Neural progenitor cell (in vitro differentiated cells): ENCODE measurements at regions not wholly inside any gene's neighbourhood (a gene's known extent, or its start where the extent isn't known, plus 50 kb on each side); places are given as distances from the start of the nearest gene placed in this dataset.

Experiments used
- DNase-seq: peaks from one replicate; pipeline ENCODE4 v3.0.0-alpha.2; 2016; ENCODE audit warnings: low spot score
- H2AFZ ChIP-seq: fragments of 200-600 bp; sonication (generic); replicated peaks from 2 replicates; pipeline ENCODE4 v1.6.1; 2016; ENCODE audit warnings: antibody characterized with exemption
- H3F3A ChIP-seq: fragments of 200-600 bp; sonication (generic); 2 replicates; pipeline ENCODE4 v1.6.1; 2016; ENCODE audit warnings: antibody characterized with exemption, low read depth
- H3K27ac ChIP-seq: fragments of 200-600 bp; sonication (generic); 2 replicates; pipeline ENCODE4 v1.5.1; 2016; ENCODE audit warnings: mild to moderate bottlenecking
- H3K27me3 ChIP-seq: fragments of 200-600 bp; sonication (generic); 2 replicates; pipeline ENCODE4 v1.6.1; 2016; ENCODE audit warnings: mild to moderate bottlenecking, moderate library complexity
- H3K36me3 ChIP-seq: fragments of 200-600 bp; sonication (generic); 2 replicates; pipeline ENCODE4 v1.5.1; 2016
- H3K4me1 ChIP-seq: fragments of 200-600 bp; sonication (generic); 2 replicates; pipeline ENCODE4 v1.6.1; 2016; ENCODE audit warnings: mixed run types
- H3K4me2 ChIP-seq: fragments of 200-600 bp; sonication (generic); 2 replicates; pipeline ENCODE4 v1.6.1; 2016
- H3K4me3 ChIP-seq: fragments of 200-600 bp; sonication (generic); 2 replicates; pipeline ENCODE4 v1.5.1; 2016
- H3K79me2 ChIP-seq: fragments of 200-600 bp; sonication (generic); 2 replicates; pipeline ENCODE4 v1.6.1; 2016; ENCODE audit warnings: low read depth
- H3K9ac ChIP-seq: fragments of 200-600 bp; sonication (generic); 2 replicates; pipeline ENCODE4 v1.6.1; 2016
- H3K9me3 ChIP-seq: fragments of 200-600 bp; sonication (generic); 2 replicates; pipeline ENCODE4 v1.5.1; 2016; ENCODE audit warnings: low read depth
- H4K20me1 ChIP-seq: fragments of 200-600 bp; sonication (generic); 2 replicates; pipeline ENCODE4 v1.6.1; 2016; ENCODE audit warnings: low read depth
- H3K27ac Mint-ChIP-seq: 3 replicates; pipeline ENCODE4 v1.8.0; 2021; ENCODE audit warnings: mixed read lengths
- H3K27me3 Mint-ChIP-seq: 2 replicates; pipeline ENCODE4 v1.8.0; 2022; ENCODE audit warnings: low read depth, mild to moderate bottlenecking, inconsistent platforms, moderate library complexity, mixed read lengths; ENCODE audit not compliant: insufficient read depth
- H3K36me3 Mint-ChIP-seq: 3 replicates; pipeline ENCODE4 v1.8.0; 2021; ENCODE audit warnings: mixed read lengths
- H3K4me1 Mint-ChIP-seq: 3 replicates; pipeline ENCODE4 v1.8.0; 2021; ENCODE audit warnings: mixed read lengths
- H3K4me3 Mint-ChIP-seq: 3 replicates; pipeline ENCODE4 v1.8.0; 2021; ENCODE audit warnings: mild to moderate bottlenecking, moderate library complexity, mixed read lengths
- H3K9me3 Mint-ChIP-seq: 3 replicates; pipeline ENCODE4 v1.8.0; 2020; ENCODE audit warnings: mixed read lengths
- CTCF ChIP-seq: fragments of 200-600 bp; sonication (generic); IDR thresholded peaks from 2 replicates; pipeline ENCODE4 v1.5.1; 2017; ENCODE audit warnings: antibody characterized with exemption, mild to moderate bottlenecking
- EZH2 ChIP-seq: fragments of 200-600 bp; sonication (generic); IDR thresholded peaks from 2 replicates; pipeline ENCODE4 v1.6.1; 2017; ENCODE audit warnings: antibody characterized with exemption, mild to moderate bottlenecking, moderate library complexity
- EZH2phosphoT487 ChIP-seq: fragments of 200-600 bp; sonication (generic); IDR thresholded peaks from 2 replicates; pipeline ENCODE4 v1.6.1; 2017; ENCODE audit warnings: antibody characterized with exemption

DNA sequence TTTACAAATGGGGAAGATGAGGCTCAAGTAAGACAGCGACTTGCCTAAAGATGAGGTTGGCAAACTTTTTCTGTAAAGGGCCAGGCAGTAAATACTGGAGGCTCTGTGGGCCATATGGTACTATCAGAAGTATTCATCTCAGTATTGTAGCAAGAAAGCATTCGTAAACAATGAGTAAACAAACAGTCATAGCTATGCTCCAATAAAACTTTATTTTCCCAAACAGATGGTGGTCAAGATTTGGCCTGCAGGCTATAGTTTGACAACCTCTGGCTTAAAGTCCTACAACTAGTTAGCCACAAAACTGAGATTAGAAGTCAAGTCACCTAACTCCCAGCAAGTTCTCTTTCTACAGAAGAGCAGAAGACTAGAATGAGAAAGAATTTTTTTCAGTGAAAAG is 177.0 kb upstream of the NECTIN3 start:
- Histone ChIP-seq H3K9me3 (no peaks in the 10 kb centered on the region), H3K36me3 (no peaks in the 10 kb centered on the region), H3K27me3 (no peaks in the 10 kb centered on the region), H3K4me2 (no peak overlapping the region), H3F3A (no peaks in the 10 kb centered on the region), H3K4me3 (no peak overlapping the region), H3K27ac (no peak overlapping the region), H2AFZ (no peak overlapping the region), H3K79me2 (peaks cover 10% of the 10 kb centered on the region), H4K20me1 (no peaks in the 10 kb centered on the region), H3K4me1 (no peaks in the 10 kb centered on the region), H3K9ac (no peak overlapping the region)
- DNase-seq, result no peak
- TF ChIP-seq EZH2 (no peak), CTCF (no peak), EZH2phosphoT487 (no peak)
- H3K36me3 Mint-ChIP-seq, result peaks cover 3% of the 10 kb centered on the region
- peaks cover 5% of the 10 kb centered on the region for H3K27me3 Mint-ChIP-seq
- no peak overlapping the region for H3K4me3 Mint-ChIP-seq
- H3K9me3 Mint-ChIP-seq, result peaks cover 8% of the 10 kb centered on the region
- no peak overlapping the region for H3K27ac Mint-ChIP-seq
- peaks cover 3% of the 10 kb centered on the region for H3K4me1 Mint-ChIP-seq

GRCh38 chr3:110895054-110895453 is 176.6 kb upstream of the NECTIN3 start:
- no peak for DNase-seq
- Histone ChIP-seq H3K79me2 (peaks cover 10% of the 10 kb centered on the region), H3K4me1 (peaks cover under 1% of the 10 kb centered on the region), H3K4me2 (no peak overlapping the region), H3F3A (no peaks in the 10 kb centered on the region), H4K20me1 (no peaks in the 10 kb centered on the region), H3K9ac (no peak overlapping the region), H3K27me3 (no peaks in the 10 kb centered on the region), H3K36me3 (no peaks in the 10 kb centered on the region), H3K27ac (no peak overlapping the region), H3K9me3 (no peaks in the 10 kb centered on the region), H2AFZ (no peak overlapping the region), H3K4me3 (no peak overlapping the region)
- Mint-ChIP-seq H3K9me3 (peaks cover 8% of the 10 kb centered on the region), H3K27ac (no peak overlapping the region), H3K36me3 (peaks cover 3% of the 10 kb centered on the region), H3K4me3 (no peak overlapping the region), H3K27me3 (peaks cover 5% of the 10 kb centered on the region), H3K4me1 (peaks cover 3% of the 10 kb centered on the region)
- TF ChIP-seq CTCF (no peak), EZH2 (no peak), EZH2phosphoT487 (no peak)

GRCh38 chr3:110897046-110897445 is 174.6 kb upstream of the NECTIN3 start:
- Histone ChIP-seq H3K27me3 (no peaks in the 10 kb centered on the region), H3K4me3 (no peak overlapping the region), H2AFZ (no peak overlapping the region), H3K79me2 (peaks cover 10% of the 10 kb centered on the region), H3K9me3 (no peaks in the 10 kb centered on the region), H3K27ac (no peak overlapping the region), H3K4me2 (no peak overlapping the region), H3K9ac (no peak overlapping the region), H4K20me1 (no peaks in the 10 kb centered on the region), H3K36me3 (no peaks in the 10 kb centered on the region), H3F3A (no peaks in the 10 kb centered on the region), H3K4me1 (peaks cover 9% of the 10 kb centered on the region)
- TF ChIP-seq EZH2 (no peak), EZH2phosphoT487 (no peak), CTCF (no peak)
- Mint-ChIP-seq H3K36me3 (no peaks in the 10 kb centered on the region), H3K9me3 (peaks cover 4% of the 10 kb centered on the region), H3K27ac (peak overlapping the region; percentile 8), H3K4me1 (peaks cover 5% of the 10 kb centered on the region), H3K4me3 (no peak overlapping the region), H3K27me3 (peaks cover 2% of the 10 kb centered on the region)
- DNase-seq, result no peak
